HG03139 (cell line): ENCODE measurements at regions not wholly inside any gene's neighbourhood (a gene's known extent, or its start where the extent isn't known, plus 50 kb on each side); places are given as distances from the start of the nearest gene placed in this dataset.

ENCODE experiments used
- ATAC-seq: cut with Tn5 transposase; IDR thresholded peaks from one replicate; pipeline ENCODE4 v1.9.1; 2021; ENCODE audit not compliant: unreplicated experiment

DNA sequence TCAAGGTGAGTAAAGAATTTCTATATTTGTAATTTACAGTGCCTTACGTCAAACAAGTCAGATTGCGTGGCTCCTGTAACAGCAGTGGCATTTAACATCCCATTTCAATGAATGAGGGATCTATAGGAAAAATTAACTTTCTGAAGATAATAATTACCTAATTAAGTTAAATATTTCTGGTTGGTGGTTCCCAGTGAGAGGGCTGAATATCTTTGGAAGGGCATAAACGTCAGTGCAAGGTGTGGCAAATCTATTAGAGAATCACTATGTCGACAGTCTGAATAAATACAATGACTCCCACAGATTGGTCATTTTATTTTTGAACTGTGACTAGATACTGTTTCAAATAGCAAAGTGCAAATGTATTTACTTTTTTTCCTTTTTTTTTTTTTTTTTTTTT is 80.0 kb downstream of the S1PR1 start:
- ATAC-seq = no peak

DNA sequence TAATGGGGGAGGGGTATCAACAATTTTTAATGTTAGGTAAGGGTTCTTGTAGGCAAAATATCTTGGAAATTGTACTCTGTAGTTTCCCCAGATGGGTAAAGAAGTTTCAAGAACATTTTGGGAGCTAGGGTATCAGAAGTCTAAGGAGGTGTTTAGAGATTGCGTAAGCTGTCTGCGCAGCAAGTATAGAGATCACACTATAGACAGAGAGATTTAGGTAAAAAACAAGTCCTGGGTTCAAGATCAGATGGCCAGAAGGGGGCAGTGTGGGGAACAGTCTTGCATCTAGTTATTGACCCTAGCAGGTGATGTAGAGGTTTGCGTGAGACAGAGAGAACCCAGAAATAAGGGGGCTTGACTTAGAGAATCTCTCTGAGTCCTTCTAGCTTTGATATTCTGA is 80.8 kb downstream of the S1PR1 start:
- ATAC-seq = no peak

DNA sequence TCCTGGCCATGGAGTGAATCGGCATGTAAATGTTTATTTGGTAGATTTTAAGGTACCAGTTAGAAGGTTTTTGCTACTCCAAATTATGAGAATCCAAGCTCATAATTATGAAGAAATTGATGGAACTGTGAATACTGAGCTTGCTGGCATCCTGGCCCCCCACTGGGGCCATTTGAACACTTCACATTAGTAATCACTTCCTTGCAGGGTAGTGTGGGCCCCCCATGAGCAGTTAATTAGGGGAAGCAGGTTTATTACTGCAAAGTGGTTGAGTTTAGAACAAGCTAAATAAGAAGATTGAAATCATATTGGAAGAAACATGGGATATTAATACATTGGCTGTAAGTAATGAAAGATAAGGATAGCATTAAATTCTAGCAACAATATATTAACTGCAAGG is 86.7 kb downstream of the S1PR1 start:
- no peak for ATAC-seq

DNA sequence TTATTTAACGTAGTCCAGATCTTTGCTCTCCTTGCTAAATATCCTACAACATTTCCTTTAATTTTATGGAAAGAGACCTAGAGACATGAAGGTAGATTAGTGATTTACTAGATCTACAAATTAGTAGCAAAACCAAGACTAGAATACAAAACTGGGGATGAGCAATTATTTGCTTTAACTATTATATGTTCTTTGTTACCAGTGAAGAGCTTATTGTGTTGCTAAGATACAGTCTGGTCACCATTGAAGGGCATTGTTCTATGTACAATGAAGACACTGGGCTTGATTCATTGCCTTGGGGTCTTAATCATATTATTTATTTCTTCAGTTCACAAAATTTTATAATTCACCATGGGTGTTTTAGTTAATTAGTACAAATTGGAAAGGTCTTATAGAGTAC is 88.3 kb downstream of the S1PR1 start:
- ATAC-seq = no peak

DNA sequence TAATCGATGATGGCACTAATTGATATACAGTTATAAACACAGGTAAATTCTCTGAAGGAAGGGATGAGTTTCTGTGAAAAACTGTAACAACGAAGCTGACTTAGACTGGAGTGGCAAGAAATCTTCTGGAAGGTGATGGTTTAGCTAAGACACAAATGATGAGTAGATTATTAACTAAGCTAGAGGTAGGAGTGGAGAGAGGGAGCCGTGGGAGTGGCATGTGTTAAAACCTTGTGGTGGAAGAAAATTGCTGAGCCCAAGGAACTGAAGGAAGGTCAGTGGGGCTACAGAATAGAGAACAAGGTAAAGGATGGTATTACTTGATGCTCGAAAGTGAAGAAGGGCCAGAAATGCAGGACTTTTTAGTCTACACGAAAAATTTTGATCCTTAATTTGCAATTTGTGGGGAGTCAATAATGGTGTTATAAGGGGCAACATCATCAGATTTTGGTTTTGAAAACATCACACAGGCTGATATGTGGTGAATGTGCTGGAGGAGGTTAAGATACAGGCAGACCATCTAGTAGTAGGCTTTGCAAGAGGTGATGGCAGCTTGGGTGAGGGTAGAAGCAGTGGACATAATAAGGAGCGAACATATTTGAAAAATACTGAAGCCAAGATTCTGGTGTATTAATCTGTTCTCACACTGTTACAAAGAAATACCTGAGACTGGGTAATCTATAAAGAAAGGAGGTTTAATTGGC is 93.8 kb downstream of the S1PR1 start:
- ATAC-seq = no peak

DNA sequence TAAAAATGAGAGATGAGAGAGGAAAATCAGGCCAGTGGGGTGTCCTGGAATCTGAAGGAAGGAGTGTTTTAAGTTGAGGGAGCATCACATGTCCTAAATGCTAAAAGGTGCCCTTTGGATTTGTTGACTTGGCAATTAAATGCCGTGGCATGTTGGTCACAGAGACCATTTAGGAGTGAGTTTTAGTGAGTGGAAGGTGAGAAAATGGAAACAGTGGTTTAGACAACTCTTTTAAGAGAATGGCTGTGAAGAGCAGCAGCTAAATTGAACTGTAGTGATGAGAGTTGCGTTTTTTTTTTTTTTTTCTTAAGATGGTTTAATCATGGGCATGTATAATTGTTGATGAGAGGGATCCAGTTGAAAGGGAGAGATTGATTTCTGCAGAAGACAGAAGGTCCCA is 95.0 kb downstream of the S1PR1 start:
- ATAC-seq = no peak

DNA sequence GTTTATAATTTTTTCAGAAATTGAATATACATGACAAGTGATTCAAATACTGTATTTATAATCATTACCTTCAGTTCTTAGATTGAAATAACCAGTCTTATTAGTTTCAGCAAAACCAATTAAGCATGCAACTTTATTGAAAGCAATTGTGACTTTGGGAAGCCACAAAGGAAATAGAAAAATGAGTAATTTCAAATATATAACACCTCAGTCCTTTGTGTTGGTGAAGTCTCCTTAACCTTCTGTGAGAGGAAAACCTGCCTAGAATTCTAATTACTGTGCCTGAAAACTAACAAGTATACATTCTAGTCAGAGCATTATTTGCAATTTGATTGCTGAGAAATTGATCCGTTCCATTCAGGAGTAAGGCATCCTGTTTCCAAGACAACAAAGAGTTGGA is 95.8 kb downstream of the S1PR1 start:
- ATAC-seq = no peak

DNA sequence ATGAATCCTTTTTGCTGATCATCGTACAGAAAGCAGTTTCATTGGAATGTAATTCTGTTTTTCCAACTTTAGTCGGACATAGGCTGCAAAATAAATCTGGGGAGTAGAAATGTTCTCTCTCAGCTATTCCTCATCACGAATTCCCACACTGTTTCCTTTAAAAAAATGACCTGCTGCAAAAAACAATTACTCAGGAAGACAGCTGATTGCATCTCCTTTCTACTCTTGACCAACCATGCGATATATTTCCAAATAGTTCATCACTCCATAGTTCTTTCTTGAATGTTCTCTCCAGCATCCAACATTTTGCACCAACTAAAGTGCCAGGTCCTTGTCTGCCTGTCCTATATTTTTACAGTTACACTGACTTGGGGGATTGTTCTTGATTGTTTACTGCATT is 96.4 kb downstream of the S1PR1 start:
- ATAC-seq = no peak

DNA sequence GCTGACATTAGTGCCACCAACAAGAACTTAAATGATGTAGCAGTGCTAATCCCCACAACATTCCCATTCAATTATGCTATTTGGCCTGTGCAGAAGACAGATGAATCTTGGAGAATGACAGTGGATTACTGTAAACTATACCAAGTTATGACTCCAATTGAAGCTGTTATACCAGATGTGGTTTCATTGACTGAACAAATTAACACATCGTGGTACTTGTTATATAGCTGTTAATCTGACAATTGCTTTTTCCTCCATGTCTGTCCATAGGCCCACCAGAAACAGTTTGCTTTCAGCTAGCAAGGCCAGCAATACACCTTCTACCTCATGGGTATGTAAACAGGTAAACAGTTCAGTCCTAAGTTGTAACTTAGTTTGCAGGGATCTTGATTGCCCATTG is 101.1 kb downstream of the S1PR1 start:
- no peak for ATAC-seq

DNA sequence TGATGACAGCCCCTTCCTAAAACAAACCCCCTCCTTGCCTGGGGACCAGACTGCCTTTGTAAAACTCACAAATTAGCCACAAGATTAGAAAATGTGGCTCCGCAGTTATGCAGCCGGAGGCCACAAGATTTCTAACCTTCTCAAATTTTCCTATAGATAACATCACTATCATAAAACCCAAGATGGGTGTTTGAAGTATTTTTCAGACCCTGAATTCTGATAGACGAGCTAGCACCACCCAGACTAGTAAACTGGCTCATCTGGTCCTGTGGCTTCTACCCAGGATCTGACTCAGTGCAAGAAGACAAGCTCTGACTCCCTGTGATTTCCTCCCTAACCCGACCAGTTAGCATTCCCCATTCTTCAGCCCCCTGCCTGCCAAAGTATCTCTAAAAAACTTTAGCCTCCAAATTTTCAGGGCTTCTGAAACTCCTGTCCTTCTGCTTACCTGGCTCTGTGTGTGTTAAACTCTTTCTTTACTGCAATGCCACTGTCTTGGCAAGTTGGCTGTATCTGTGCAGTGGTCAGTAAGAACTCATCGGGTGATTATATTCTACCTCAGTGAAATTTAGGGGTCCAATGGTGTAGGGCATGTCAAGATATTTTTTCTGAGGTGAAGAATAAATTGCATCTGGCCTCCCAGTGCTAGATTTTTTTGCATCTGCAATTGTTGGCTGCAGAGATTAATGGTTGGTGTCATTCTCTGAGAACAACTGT is 102.1 kb downstream of the S1PR1 start:
- no peak for ATAC-seq

DNA sequence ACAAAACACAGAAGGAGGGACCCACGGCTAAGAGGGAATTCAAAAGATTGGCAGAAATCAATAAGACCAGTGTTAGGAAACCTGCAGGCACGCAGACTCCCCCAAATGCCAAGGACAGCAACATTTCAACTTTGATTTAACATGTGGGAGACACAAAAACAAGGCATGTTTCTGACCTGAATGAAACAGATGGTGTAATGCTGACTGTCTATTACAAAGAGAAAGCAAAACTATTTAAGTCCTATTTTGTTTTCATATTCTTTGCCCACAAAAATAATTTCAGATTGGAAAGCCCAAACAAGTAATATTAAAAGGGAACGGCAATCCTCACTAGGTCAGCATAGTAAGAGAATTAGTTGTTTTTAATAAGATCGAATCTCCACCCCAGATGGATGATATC is 107.9 kb downstream of the S1PR1 start:
- no peak for ATAC-seq

DNA sequence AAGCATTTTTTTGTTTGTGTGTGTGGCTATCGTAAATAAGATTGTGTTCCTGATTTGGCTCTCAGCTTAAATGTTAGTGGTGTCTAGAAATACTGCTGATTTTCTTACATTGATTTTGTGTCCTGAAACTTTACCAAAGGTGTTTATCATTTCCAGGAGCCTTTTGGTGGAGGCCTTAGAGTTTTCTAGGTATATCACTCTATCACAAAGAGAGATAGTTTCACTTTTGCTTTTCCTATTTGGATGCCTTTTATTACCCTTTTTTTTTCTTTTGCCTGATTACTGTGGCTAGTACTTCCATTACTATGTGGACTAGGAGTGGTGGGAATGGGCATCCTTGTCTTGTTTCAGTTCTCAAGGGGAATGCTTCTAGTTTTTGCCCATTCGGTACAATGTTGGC is 109.6 kb downstream of the S1PR1 start:
- no peak for ATAC-seq

DNA sequence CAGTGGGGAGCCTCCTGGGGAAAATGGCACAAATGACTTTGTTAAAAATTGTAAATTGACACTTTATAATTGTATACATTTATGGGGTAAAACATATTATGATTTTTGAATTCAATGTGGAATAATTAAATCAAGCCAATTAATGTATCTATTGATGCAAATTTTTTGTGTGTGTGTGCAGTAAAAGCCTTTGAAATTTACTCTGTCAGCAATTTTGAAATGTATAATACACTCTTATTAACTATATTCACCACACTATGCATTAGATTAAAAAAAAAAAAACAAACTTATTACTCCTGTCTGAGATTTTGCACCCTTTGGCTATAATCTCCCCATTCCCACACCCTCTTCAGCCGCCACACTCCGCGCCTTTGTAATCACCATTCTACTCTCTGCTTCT is 119.2 kb downstream of the S1PR1 start:
- ATAC-seq = no peak

DNA sequence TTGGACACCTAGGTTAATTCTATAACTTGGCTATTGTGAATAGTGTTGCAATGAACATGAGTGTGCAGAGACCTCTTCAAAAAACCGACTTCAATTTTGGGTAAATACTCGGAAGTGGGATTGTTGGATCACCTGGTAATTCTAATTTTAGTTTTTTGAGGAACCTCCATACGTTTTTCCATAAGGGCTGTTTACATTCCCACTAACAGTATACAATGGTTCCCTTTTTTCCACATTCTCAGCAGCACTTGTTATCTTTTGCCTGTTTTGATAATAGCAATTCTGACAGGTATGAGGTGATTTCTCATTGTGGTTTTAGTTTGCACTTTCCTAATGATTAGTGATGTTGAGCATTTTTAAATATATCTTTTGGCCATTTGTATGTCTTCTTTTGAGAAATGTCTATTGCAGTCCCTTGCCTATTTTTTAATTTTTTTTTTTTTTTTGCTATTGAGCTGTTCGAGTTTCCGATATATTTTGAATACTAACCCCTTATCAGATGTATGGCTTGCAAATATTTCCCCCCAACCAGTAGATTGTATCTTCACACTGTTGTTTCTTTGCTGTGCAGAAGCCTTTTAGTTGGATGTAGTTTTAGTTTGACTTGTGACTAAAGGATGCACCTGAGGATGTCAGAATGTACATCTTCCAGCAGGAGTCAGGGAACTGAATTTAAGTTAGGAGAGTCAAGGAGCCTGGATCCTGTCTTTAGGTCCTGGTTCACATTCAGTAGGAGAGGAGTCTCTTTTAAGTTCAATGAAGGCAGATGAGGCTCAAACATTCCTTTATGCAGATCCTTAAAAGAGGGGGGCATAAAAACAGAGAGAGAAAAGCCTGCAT is 120.0 kb downstream of the S1PR1 start:
- ATAC-seq = no peak

DNA sequence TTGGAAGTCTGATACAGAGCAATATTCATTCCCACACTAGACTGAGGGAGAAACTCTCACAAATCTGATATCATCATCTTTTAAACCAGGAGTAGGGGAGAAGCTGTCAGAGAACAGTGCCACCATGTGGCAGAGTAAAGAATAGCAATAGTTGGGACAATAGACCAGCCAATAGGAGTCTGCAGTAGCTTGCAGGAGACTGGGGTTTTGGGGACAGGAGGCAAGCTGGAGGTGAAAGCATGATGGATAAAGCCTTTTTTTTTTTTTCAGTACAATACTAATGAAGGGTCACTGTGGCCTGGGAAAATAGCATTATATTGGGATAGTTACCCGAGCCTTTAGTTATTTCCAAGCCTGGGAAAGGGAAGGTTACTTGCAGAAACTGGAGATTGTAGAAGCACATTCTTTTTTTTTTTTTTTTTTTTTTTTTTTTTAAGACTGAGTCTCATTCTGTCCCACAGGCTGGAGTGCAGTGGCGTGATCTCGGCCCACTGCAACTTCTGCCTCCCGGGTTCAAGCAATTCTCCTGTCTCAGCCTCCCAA is 120.7 kb downstream of the S1PR1 start:
- peak; percentile 91 for ATAC-seq

DNA sequence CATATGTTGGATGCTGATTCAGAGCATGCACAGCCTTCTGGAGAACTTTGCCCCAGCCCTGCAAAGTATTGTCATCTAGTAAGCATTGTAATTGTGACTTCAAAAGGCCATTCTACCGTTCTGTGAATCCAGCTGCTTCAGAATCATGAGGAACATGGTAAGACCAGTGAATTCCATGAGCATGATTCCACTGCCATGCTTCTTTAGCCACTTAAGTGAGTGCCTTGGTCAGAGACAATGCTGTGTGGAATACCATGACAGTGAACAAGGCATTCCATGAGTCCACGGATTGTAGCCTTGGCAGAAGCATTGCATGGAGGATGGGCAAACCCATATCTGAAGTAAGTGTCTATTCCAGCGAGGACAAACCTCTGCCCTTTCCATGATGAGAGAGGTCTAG is 123.7 kb downstream of the S1PR1 start:
- no peak for ATAC-seq

DNA sequence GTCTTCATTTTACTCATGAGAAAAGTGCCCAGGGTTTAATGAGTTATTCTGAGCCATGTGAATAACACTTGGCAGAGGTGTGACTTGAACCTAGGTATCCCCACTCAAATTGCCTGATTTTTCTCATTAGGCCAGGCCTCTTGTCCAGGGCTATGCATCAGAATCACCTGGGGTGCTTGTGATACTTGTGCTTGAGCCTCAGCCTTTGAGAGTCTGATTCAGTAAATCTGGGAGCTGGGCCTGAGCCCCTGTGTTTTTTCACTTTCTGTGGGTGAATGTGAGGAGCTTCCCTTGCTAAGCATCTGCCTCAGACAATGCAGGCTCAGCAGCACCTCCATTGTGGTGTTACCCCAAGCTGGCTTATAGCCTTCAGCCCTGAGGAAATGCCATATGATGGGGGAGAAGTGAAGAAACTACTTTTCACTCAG is 127.1 kb downstream of the S1PR1 start:
- no peak for ATAC-seq

DNA sequence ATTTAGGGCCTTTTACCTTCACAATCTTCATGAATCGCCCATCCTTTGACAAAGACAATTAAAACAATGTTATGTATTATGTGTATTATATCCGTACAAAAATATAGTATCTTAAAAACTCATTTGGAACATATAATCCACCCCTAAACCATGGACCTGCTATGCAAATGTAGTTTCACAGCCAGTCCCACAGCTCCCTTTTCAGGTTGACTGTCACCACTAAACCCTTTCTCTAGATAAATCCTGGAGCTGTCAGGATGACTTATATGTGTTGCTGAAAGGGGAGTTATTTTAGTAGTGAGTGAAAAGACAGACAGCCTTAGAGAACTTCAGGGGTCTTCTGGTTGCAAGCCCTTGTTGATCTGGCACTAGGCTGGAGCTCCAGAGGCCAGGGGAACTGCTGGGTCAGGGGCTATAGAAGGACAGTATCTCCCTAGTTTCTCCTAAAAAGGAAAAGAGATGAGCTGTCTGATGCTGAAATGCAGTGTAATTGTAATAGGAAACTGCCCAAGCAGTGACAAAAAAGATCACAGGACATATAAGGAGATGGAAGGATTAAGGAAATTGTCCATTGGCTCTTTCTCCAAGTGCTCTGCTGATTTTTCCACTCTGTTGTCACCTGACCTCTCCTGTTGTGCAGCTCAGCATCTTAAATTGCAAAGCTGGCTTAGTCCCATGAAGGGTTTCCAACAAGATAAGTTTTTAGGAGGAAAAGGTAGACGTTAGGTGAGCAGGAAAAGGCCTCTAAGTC is 127.7 kb downstream of the S1PR1 start:
- ATAC-seq = no peak

DNA sequence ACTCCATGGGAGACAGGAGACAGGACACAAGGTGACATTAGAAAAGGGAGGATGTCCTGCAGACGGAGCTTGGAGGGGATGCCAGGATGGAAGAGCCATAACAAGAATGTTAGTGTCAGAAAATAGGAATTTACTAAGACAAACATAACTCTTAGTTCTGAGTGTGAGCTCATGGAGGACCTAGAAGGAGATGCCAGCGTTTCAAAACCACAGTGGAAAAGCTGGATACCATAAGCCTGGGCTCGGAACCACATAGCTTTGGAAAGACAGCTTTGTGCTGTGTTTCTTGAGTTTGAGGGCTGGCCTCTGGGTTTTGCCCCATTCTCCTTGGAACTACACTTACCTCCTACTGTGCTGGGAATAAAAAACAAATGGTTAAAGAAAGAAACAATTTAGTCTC is 128.4 kb downstream of the S1PR1 start:
- ATAC-seq = no peak

DNA sequence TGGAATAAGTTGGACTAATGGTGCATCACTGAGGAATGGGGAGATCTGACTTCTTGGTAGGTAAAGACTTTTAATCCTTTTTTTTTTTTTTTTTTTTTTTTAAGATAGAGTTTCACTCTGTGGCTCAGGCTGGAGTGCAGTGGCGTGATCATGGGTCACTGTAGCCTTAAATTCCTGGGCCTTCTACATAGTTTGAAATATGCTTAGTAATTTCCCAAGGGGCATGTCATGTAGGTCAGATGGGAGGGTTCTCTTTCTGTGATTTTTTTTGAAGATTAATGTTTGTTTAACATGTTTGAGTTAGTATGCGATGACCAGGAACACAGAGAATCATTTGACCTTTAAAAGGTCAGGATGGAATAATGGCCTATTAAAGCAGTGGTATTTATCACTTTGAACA is 129.1 kb downstream of the S1PR1 start:
- ATAC-seq = no peak
